ENCODE measurements at regions not wholly inside any gene's neighbourhood (a gene's known extent, or its start where the extent isn't known, plus 50 kb on each side); places are given as distances from the start of the nearest gene placed in this dataset.
A peak's percentile ranks its signal among the peaks of the same experiment; 100 is the strongest.

DNA sequence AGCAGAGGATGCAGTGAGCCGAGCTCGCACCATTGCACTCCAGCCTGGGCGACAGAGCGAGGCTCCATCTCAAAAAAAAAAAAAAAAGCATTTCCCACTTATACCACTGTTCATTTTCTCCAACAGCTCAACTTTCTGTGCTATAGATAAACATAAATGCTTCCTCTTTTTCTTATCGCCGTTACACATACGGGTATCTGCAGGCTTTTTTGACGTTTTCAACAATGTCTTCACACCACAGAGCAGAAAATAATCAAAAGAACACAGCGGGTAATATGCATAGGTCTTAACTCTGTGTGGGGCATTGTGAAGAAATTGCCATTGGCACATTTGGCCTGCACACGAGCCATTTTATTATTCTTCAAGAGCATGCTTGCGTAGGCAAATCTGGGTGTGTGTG, 86.4 kb downstream of the CAPZA3 start (continued):
- TF ChIP-seq, protein P1, sequence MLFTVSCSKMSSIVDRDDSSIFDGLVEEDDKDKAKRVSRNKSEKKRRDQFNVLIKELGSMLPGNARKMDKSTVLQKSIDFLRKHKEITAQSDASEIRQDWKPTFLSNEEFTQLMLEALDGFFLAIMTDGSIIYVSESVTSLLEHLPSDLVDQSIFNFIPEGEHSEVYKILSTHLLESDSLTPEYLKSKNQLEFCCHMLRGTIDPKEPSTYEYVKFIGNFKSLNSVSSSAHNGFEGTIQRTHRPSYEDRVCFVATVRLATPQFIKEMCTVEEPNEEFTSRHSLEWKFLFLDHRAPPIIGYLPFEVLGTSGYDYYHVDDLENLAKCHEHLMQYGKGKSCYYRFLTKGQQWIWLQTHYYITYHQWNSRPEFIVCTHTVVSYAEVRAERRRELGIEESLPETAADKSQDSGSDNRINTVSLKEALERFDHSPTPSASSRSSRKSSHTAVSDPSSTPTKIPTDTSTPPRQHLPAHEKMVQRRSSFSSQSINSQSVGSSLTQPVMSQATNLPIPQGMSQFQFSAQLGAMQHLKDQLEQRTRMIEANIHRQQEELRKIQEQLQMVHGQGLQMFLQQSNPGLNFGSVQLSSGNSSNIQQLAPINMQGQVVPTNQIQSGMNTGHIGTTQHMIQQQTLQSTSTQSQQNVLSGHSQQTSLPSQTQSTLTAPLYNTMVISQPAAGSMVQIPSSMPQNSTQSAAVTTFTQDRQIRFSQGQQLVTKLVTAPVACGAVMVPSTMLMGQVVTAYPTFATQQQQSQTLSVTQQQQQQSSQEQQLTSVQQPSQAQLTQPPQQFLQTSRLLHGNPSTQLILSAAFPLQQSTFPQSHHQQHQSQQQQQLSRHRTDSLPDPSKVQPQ (CRISPR knock-in tag; IDR thresholded peaks at IDR 0.05; ENCODE audit: borderline replicate concordance): no peak

DNA sequence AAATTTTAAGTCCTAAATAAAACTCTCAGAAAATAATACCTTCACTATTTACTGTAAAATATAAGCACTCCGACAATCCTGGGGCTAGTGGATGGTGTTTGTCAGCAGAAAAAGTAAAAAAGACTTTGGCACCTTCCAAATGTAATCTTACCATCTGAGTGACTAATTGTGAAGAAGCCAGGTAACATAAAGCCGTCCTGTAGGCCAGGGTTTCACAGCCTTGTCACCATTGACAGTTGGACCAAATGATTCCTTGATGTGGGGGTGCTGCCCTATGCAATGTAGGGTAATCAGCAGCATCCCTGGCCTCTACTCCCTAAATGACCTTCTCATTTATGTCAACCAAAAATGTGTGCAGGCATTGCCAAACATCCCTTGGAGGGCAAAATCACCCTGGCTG, 87.2 kb downstream of the CAPZA3 start:
- CTCF ChIA-PET (ENCODE audit: low intra/inter-chr PET ratio): no interaction called here
- peaks cover 0 to 25% of the 10 kb centered on the region in 2 experiments; a peak in 3 of 5 replicates for H3K4me1 ChIP-seq (replicated peaks in 1 of 2; ENCODE audit: control insufficient read depth in 2 of 2, insufficient read depth in 2 of 2, low read length in 2 of 2)

More for the DNA sequence above, 87.2 kb downstream of the CAPZA3 start:
- Histone ChIP-seq H3K4me2 (ENCODE audit: insufficient read depth, low read length) (no peak overlapping the region), H3K4me3 (no peak overlapping the region), H3K9me3 (replicated peaks; ENCODE audit: control insufficient read depth, insufficient read depth, low read depth, low read length) (peaks cover 7% of the 10 kb centered on the region; the same call in 1 of the 2 replicates), H3K79me2 (ENCODE audit: control insufficient read depth, insufficient read depth, low read length) (no peaks in the 10 kb centered on the region), H3K9ac (ENCODE audit: insufficient read depth in 1 of 2, low read depth in 2 of 2, low read length in 2 of 2) (no peak overlapping the region), H3K9me1 (ENCODE audit: control insufficient read depth, insufficient read depth, low read length) (no peaks in the 10 kb centered on the region), H3K36me3 (ENCODE audit: control insufficient read depth, insufficient read depth, low read length) (no peaks in the 10 kb centered on the region), H2AFZ (ENCODE audit: low read depth, low read length) (peak overlapping the region; percentile 70; the same call in 1 of the 2 replicates), H3K27me3 (ENCODE audit: control insufficient read depth in 2 of 2, insufficient read depth in 2 of 2, low read length in 2 of 2) (no peaks in the 10 kb centered on the region), H4K20me1 (replicated peaks; ENCODE audit: control insufficient read depth, insufficient read depth, low read length) (no peaks in the 10 kb centered on the region), H3K27ac (ENCODE audit: extremely low read depth, low read depth, low read length) (no peak overlapping the region)
- in situ Hi-C loops (cut with MboI): no loop called here
- peak; percentile 6 for FAIRE-seq
- no TSS peak for BruUV-seq (replicated peaks)
- DNase-seq (ENCODE audit: extremely low read depth in 1 of 4, low spot score in 3 of 4): peak in 1 of 4 experiments; percentile 10
- 25% methylated on average over 1 of the region's 2 CpGs for WGBS (ENCODE audit: insufficient coverage, low coverage, missing lambda C conversion rate)
- POLR2A ChIA-PET: no interaction called here
- TF ChIP-seq MYBL2 (IDR thresholded peaks at IDR 0.05; ENCODE audit: low read depth) (no peak), MYBL2 (CRISPR knock-in tag; IDR thresholded peaks at IDR 0.05; ENCODE audit: borderline replicate concordance) (no peak), CEBPG (CRISPR knock-in tag; IDR thresholded peaks at IDR 0.05) (peak; percentile 45; the same call in 1 of the 2 replicates), CEBPG (tag; conservative IDR thresholded peaks at IDR 0.05 in 1 of 2, IDR thresholded peaks at IDR 0.05 in 1 of 2) (no peak)
- intact Hi-C loops (cut with micrococcal nuclease): no loop called here
- peak; percentile 53; the same call in 2 of the 3 replicates for ATAC-seq

Data from K562 (cell line).